NOMO-1 (cell line): ENCODE measurements at regions not wholly inside any gene's neighbourhood (a gene's known extent, or its start where the extent isn't known, plus 50 kb on each side); places are given as distances from the start of the nearest gene placed in this dataset.
A peak's percentile ranks its signal among the peaks of the same experiment; 100 is the strongest.

Experiments used
- DNase-seq, 2 experiments: peaks; one replicate each; lab custom pipeline; 2025; ENCODE audit not compliant: unreplicated experiment in 2 of 2; lab: John Stamatoyannopoulos, UW

DNA sequence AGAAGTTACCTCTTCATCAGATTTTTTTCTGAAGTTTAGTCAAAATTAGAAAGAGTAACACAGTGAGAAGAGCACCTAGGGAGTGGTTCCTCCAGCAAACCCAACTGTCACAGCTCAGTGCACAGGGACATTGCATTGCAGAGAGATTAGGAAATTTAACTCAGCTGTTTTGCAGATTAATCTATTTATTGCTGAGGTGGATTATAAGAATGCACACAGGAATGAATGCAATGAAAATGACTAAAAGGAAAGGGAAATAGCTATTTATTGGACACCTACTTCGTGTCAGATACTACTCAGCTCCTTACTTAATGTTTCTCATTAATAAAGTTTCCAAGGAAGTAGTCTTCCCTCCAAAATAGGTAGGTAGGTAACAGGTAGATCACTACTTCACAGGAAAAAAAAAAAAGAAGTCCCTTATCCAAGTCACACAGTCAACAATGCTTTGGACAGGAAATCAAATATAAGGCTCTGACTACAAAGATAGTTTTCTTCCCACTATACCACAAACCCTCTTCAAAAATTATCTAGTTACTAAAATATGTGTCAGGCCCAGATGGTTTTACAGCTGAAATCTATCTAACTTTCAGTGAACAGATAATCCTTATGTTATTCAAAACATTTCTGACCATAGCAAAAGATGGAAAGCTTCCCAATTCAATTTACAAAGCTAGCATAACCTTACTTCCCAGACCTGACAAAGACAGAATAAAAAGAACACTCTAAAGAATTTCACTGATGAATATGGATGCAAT lies 442.2 kb upstream of the MPDZ start:
- DNase-seq: no peak

DNA sequence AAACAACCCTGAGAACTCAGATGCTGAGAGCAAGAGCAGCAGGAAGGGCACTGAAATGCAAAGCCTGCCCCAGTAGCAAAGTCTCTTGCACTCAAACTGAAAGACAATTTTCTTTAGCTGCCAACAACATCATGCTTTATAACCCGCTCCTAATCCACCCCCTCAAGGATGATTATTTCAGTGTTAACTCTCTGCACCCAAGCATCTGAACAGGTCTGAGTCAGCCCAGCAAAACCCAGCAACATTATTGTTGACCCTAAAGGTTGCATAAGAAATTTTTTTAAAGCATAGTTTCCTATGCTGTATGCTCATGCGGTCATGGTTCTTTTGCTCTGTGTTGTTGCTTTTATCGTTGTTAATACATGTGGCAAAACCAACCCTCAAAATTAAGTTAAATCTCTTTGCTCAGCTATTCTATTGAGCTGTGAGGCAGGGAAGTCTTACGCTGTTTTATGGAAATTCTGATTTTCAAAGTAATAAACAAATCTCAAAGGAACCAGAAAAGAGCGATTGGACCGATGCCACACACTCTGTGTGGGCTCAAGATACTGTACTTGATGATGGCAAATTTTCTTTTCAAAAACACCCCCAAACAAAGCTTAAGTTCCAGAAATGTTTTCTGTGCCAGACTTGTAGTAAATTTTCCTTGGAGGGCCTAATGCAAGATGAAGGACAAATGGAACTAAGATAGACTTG lies 440.6 kb upstream of the MPDZ start:
- no peak for DNase-seq

DNA sequence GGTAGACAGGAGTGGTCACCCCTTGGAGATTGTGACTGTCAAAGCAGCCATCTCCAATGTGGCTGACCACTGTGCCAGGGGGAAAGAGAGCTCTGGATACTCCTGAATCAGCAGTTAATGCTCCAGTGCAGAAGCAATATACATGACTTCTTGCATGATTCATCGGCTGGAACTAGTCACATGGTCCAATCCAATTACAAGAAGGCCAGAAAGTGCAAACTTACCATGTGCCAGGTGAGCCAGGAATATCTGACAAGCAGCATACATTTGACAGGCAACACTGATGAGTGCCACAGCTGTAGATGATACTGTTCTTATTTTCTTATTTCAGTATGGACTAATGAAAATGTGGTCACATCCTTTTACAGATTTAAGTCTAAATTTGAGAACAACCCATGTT lies 440.0 kb upstream of the MPDZ start:
- DNase-seq: no peak

DNA sequence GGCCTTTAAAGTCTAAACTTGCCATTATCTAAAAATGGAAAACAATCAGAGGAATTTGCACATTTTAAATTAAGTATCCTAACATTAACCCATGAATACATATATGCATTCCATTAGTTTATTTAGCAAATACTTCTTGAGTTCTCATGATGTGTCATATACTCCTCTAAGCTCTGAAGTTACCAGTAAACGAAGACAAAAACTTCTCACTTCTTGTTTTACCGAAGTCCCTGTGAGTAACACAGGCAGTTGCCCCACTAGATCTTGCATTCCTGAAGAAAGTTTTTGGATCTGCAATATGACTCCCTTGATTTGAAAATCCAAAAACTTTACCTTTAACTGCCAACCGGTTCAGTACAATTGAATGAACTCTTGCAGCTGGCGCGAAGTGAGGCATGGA lies 439.0 kb upstream of the MPDZ start:
- DNase-seq: no peak

GRCh38 chr9:13718086-13718485 lies 438.6 kb upstream of the MPDZ start:
- no peak for DNase-seq

DNA sequence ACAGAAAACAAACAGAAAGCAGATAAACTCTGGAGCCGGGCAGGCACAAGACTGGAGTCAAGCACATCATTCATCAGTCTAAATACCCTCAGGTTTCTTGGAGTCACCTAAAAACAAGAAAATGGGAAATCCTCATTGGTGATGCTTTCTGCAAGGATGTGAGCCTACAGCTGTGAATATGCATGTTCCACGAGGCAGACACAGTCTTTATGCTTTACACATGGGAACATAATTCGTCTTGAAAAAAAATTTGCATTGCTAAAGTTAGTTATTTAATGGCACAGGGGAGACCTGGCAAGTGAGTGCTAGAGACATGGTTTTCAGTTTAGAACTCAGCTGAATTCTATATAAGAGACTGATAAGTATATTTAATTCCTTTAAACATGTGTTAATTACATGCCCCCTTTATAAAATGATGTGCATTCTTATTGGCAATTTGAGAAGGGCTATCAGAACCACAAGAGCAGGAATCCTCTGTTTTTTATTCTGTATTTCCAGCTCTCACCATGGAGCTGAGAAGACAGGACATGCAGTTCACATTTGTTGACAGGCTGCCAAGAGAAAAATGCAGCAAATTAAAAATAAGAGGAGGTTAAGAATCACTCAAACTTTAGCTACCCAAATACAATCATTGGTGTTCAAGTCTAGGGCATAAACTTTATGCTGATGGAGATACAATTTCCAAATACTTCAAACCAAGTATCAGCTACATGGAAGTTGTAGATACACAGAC lies 438.0 kb upstream of the MPDZ start:
- no peak for DNase-seq

GRCh38 chr9:13716601-13717321 lies 437.3 kb upstream of the MPDZ start:
- no peak for DNase-seq

- DNase-seq: no peak
Observed at GRCh38 chr9:13716090-13716489, 436.6 kb upstream of the MPDZ start.

GRCh38 chr9:13715430-13715829 lies 435.9 kb upstream of the MPDZ start:
- no peak for DNase-seq

GRCh38 chr9:13707612-13708576 lies 428.4 kb upstream of the MPDZ start:
- DNase-seq: peak in 1 of 2 experiments; percentile 15

GRCh38 chr9:13705918-13706317 lies 426.4 kb upstream of the MPDZ start:
- no peak for DNase-seq

GRCh38 chr9:13705373-13705772 lies 425.9 kb upstream of the MPDZ start:
- no peak for DNase-seq

DNA sequence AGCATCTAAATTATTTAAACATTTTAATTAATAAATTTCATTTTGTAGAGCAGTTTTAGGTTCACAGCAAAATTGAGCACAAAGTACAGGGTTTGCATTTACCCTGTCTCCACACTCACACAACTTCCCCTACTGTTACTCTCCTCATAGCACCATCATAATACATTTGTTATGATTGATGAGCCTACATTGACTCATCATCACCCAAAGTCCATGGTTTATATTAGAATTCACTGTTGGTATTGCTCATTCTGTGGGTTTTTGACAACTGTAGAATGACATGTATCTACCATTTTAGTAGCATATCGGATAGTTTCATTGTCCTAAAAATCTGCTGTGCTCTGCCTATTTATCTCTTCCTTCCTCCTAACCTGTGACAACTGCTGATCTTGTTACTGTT lies 411.1 kb upstream of the MPDZ start:
- no peak for DNase-seq

- no peak for DNase-seq
Observed at GRCh38 chr9:13689925-13690324, 410.4 kb upstream of the MPDZ start.

DNA sequence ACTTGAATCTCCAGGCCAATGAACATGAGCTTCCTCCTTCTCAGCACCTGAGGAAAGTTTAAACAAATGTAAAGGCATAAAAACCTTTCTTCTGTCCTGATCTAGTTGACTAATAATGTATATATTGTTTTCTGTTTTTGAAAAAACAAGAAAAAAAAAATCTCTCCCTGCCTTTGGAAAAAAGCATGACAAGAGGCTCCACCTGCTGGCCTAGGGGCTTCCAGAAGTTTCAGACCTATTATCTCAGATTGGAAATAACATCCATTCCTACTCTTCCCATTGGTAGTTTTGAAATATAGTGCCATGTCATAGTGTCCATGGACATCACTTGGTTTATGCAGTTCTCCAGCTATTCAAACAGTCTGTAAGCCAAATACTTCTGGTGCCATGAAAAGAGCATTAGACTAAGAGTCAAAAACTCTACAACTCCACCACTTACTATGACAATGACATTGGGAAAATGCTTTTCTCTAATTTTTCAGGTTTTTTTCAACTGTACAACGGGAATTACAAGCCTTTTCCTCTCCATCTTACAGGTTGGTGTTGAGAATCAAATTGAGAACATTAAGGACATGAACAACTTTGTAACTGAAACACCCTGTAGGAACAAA lies 409.6 kb upstream of the MPDZ start:
- no peak for DNase-seq

- DNase-seq: no peak
Observed at GRCh38 chr9:13688223-13688989, 408.9 kb upstream of the MPDZ start.

DNA sequence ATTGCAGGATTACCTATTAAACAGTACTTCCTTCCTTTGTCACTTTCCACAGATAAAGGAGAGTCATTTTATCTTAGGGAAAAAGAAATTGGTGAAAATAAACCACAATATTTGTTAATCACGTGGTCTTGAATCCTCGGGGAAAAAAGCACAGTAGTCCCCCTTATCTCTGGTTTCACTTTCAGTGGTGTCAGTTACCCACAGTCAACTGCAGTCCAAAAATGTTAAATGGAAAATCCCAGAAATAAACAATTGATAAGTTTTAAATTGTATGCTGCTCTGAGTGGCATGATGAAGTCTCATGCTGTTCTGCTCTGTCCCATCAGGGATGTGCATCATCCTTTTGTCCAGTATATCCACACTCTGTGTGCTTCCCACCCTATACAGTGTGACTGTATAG lies 405.2 kb upstream of the MPDZ start:
- DNase-seq: no peak

- DNase-seq: no peak
Observed at GRCh38 chr9:13677801-13678200, 398.3 kb upstream of the MPDZ start.

DNA sequence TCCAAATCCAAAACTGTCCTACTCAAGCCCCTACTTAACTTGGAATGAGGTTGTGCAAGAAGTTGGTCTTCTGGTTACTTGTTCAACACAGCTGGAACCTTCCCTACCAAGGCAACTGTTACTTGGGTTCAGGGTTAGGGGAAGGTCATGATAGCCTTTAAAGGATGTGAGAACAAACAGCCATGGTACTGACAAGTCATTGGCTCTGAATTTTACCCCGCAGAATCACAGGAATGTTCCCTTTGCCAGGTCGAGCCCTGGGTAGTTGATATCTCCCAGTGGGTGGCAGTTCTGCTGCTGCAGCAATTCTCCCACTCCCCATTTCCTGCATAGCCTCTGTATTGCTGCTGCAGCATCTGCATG lies 396.1 kb upstream of the MPDZ start:
- no peak for DNase-seq
